ENCODE measurements at regions not wholly inside any gene's neighbourhood (a gene's known extent, or its start where the extent isn't known, plus 50 kb on each side); places are given as distances from the start of the nearest gene placed in this dataset.
A peak's percentile ranks its signal among the peaks of the same experiment; 100 is the strongest.

- no peak for ATAC-seq
Observed at GRCh38 chrX:13266641-13267345, 53.1 kb downstream of the ATXN3L start.

GRCh38 chrX:13265549-13266132 is 54.2 kb downstream of the ATXN3L start:
- intact Hi-C loops (cut with micrococcal nuclease) = no loop called here
- ATAC-seq (no peak), DNase-seq (no peak)

More at GRCh38 chrX:13266641-13267345, 53.1 kb downstream of the ATXN3L start:
- no peak for DNase-seq
- intact Hi-C loops (cut with micrococcal nuclease) = no loop called here

GRCh38 chrX:13265111-13265510 is 54.7 kb downstream of the ATXN3L start:
- DNase-seq (no peak), ATAC-seq (no peak)
- intact Hi-C loops (cut with micrococcal nuclease) = no loop called here

- intact Hi-C loops (cut with micrococcal nuclease) = no loop called here
- ATAC-seq (no peak), DNase-seq (no peak)
Observed at GRCh38 chrX:13263560-13264251, 56.1 kb downstream of the ATXN3L start.

- no peak for ATAC-seq
- no peak for DNase-seq
- intact Hi-C loops (cut with micrococcal nuclease) = no loop called here
Observed at GRCh38 chrX:13261348-13261747, 58.5 kb downstream of the ATXN3L start.

- DNase-seq = no peak
- intact Hi-C loops (cut with micrococcal nuclease) = no loop called here
- no peak for ATAC-seq
Observed at GRCh38 chrX:13260598-13260997, 59.3 kb downstream of the ATXN3L start.

- ATAC-seq (no peak), DNase-seq (no peak)
- intact Hi-C loops (cut with micrococcal nuclease) = no loop called here
Observed at GRCh38 chrX:13258725-13259124, 61.1 kb downstream of the ATXN3L start.

GRCh38 chrX:13258052-13258444 is 61.8 kb downstream of the ATXN3L start:
- intact Hi-C loops (cut with micrococcal nuclease) = no loop called here
- DNase-seq (no peak), ATAC-seq (no peak)

- intact Hi-C loops (cut with micrococcal nuclease) = no loop called here
- DNase-seq (no peak), ATAC-seq (no peak)
Observed at GRCh38 chrX:13257223-13258051, 62.4 kb downstream of the ATXN3L start.

GRCh38 chrX:13256603-13257002 is 63.2 kb downstream of the ATXN3L start:
- intact Hi-C loops (cut with micrococcal nuclease) = no loop called here
- ATAC-seq = no peak

GRCh38 chrX:13254870-13255269 is 65.0 kb downstream of the ATXN3L start:
- intact Hi-C loops (cut with micrococcal nuclease) = no loop called here

More at GRCh38 chrX:13256603-13257002, 63.2 kb downstream of the ATXN3L start:
- no peak for DNase-seq

GRCh38 chrX:13254076-13254785 is 65.6 kb downstream of the ATXN3L start:
- intact Hi-C loops (cut with micrococcal nuclease) = no loop called here
- ATAC-seq (no peak), DNase-seq (peak; percentile 32)

More at GRCh38 chrX:13254870-13255269, 65.0 kb downstream of the ATXN3L start:
- ATAC-seq (no peak), DNase-seq (no peak)

GRCh38 chrX:13253223-13253622 is 66.6 kb downstream of the ATXN3L start:
- no peak for DNase-seq
- intact Hi-C loops (cut with micrococcal nuclease) = no loop called here
- no peak for ATAC-seq

GRCh38 chrX:13252726-13253125 is 67.1 kb downstream of the ATXN3L start:
- ATAC-seq (no peak), DNase-seq (no peak)

GRCh38 chrX:13250826-13251580 is 68.8 kb downstream of the ATXN3L start:
- peak; percentile 94 for ATAC-seq
- intact Hi-C loops (cut with micrococcal nuclease) = no loop called here
- no peak for DNase-seq

More at GRCh38 chrX:13252726-13253125, 67.1 kb downstream of the ATXN3L start:
- intact Hi-C loops (cut with micrococcal nuclease) = no loop called here

GRCh38 chrX:13248867-13249486 is 70.9 kb downstream of the ATXN3L start:
- intact Hi-C loops (cut with micrococcal nuclease) = no loop called here
- ATAC-seq = no peak
- no peak for DNase-seq

GRCh38 chrX:13239272-13239671 is 80.6 kb downstream of the ATXN3L start:
- ATAC-seq (peak; percentile 30), DNase-seq (no peak)
- intact Hi-C loops (cut with micrococcal nuclease) = no loop called here

- intact Hi-C loops (cut with micrococcal nuclease) = no loop called here
- ATAC-seq = no peak
- no peak for DNase-seq
Observed at GRCh38 chrX:13235930-13236329, 83.9 kb downstream of the ATXN3L start.

Measured in left ventricle myocardium superior (tissue), 1 donor.